Peyer's patch (tissue), 4 donors: ENCODE measurements at regions not wholly inside any gene's neighbourhood (a gene's known extent, or its start where the extent isn't known, plus 50 kb on each side); places are given as distances from the start of the nearest gene placed in this dataset.

Source experiments
- DNase-seq, 3 donors: peaks; one replicate each; pipeline ENCODE4 v3.0.0-alpha.2; 2017 to 2019
- H3K27ac ChIP-seq, 4 donors: fragments of 200-600 bp; sonication (generic); one replicate each; pipeline ENCODE4 v1.5.1; 2016 to 2019
- H3K27me3 ChIP-seq, 2 donors: fragments of 200-600 bp; sonication (generic); one replicate each; pipeline ENCODE4 v1.5.1; 2019
- H3K36me3 ChIP-seq, 3 donors: fragments of 200-600 bp; sonication (generic); one replicate each; pipeline ENCODE4 v1.5.1; 2016 to 2019
- H3K4me1 ChIP-seq, 4 donors: fragments of 200-600 bp; sonication (generic); one replicate each; pipeline ENCODE4 v1.5.1; 2016 to 2019
- H3K4me3 ChIP-seq, 4 donors: fragments of 200-600 bp; sonication (generic); 1 replicate in 3 of 4; 2 replicates in 1 of 4; pipeline ENCODE4 v1.5.1; 2016 to 2019; ENCODE audit warnings: mild to moderate bottlenecking in 1 of 4
- H3K9me3 ChIP-seq, 4 donors: fragments of 200-600 bp; sonication (generic); one replicate each; pipeline ENCODE4 v1.5.1; 2016 to 2019; ENCODE audit warnings: mild to moderate bottlenecking in 1 of 4
- POLR2A ChIP-seq, 2 donors: fragments of 450-650 bp; IDR thresholded peaks; one replicate each; pipeline ENCODE4 v1.5.1; 2017; ENCODE audit warnings: antibody characterized with exemption in 2 of 2, mild to moderate bottlenecking in 2 of 2, moderate library complexity in 2 of 2
- TF ChIP-seq, protein P1 (sequence below), 6 experiments: fragments of 450-650 bp in 4 of 6; fragments of 200-600 bp in 2 of 6; sonication (generic) in 1 of 6; IDR thresholded peaks; one replicate each; pipeline ENCODE4 v1.5.1; 2017 to 2019; ENCODE audit warnings: antibody characterized with exemption in 6 of 6, mild to moderate bottlenecking in 3 of 6, moderate library complexity in 1 of 6

DNA sequence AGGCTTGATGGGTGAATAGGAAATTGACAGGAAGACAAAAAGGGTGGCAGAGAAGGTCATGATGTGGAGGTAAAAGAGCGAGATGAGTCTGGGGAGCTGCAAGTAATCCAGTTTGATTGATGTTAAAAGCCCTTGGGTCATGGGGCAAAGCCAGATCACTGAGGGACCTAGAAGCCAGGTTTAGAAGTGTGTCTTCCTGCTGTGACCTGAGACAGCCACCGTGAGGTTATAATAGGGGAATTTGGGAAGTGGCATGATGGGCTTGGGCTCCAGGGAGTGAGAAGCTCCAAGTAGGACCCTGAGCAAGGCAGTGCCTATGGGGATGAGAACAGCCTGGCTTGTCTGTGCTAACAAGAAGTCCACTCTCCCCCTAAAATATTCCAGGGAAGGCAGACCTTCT is 298.5 kb downstream of the RPLP1 start:
- no peaks in the 10 kb centered on the region for H3K27me3 ChIP-seq

DNA sequence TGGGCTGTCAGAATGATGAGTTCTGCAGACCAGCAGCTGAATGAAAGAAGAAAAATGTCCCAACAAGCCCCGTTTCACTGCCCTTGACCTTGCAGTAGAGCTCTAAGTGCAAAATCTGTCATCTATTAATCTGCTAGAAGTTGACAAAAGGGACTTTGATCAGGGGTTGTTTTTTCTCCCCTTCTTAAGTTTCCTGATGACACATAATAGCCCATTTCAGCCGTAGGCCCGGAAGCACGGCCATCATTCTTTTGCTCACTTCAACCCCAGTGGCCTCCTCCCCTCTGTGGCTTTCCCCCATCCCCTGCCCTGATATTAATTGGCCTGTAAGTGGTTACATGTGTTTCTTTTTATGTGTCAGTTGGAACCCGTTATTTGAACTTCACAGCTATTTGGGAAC is 298.9 kb downstream of the RPLP1 start:
- Histone ChIP-seq H3K4me1 (peaks cover 0 to 15% (median 6%) of the 10 kb centered on the region in 4 donors), H3K4me3 (no peak overlapping the region), H3K27me3 (no peaks in the 10 kb centered on the region), H3K36me3 (no peaks in the 10 kb centered on the region), H3K27ac (no peak overlapping the region), H3K9me3 (no peaks in the 10 kb centered on the region)
- DNase-seq, result no peak
- TF ChIP-seq, protein P1, sequence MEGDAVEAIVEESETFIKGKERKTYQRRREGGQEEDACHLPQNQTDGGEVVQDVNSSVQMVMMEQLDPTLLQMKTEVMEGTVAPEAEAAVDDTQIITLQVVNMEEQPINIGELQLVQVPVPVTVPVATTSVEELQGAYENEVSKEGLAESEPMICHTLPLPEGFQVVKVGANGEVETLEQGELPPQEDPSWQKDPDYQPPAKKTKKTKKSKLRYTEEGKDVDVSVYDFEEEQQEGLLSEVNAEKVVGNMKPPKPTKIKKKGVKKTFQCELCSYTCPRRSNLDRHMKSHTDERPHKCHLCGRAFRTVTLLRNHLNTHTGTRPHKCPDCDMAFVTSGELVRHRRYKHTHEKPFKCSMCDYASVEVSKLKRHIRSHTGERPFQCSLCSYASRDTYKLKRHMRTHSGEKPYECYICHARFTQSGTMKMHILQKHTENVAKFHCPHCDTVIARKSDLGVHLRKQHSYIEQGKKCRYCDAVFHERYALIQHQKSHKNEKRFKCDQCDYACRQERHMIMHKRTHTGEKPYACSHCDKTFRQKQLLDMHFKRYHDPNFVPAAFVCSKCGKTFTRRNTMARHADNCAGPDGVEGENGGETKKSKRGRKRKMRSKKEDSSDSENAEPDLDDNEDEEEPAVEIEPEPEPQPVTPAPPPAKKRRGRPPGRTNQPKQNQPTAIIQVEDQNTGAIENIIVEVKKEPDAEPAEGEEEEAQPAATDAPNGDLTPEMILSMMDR (IDR thresholded peaks at IDR 0.05), result no peak
- TF ChIP-seq POLR2A (IDR thresholded peaks at IDR 0.05), result no peak

More for the DNA sequence above, 298.5 kb downstream of the RPLP1 start:
- H3K4me3 ChIP-seq, result no peak overlapping the region
- no peaks in the 10 kb centered on the region for H3K36me3 ChIP-seq
- no peaks in the 10 kb centered on the region for H3K9me3 ChIP-seq
- no peak for TF ChIP-seq POLR2A (IDR thresholded peaks at IDR 0.05)
- TF ChIP-seq, protein P1 (IDR thresholded peaks at IDR 0.05), result no peak
- no peak overlapping the region for H3K27ac ChIP-seq
- no peak for DNase-seq
- peaks cover 0 to 11% (median 5%) of the 10 kb centered on the region in 4 donors for H3K4me1 ChIP-seq

DNA sequence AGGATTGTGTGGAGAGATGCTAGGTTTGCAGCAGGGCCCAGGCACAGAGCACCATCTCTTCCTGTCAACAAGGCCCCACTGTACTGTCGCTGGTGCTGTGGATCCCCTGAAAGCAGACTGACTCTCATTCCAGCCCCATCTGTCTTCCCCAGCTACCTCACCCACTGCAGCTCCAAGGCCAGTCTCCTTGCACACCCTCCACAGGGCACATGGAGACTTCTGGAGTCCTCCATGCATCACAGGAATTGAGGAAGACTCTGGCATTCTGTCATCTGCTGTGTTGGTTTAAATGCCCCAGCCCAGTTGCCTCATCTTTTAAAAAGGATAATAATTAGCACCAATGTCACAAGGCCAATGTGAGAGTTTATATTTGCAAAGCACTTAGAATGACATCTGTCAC is 301.2 kb downstream of the RPLP1 start:
- Histone ChIP-seq H3K4me1 (peaks cover 0 to 25% (median 15%) of the 10 kb centered on the region in 4 donors), H3K4me3 (no peak overlapping the region), H3K27me3 (no peaks in the 10 kb centered on the region), H3K36me3 (no peaks in the 10 kb centered on the region), H3K9me3 (no peaks in the 10 kb centered on the region), H3K27ac (no peak overlapping the region)
- DNase-seq, result no peak
- no peak for TF ChIP-seq POLR2A (IDR thresholded peaks at IDR 0.05)
- TF ChIP-seq, protein P1 (IDR thresholded peaks at IDR 0.05), result no peak

DNA sequence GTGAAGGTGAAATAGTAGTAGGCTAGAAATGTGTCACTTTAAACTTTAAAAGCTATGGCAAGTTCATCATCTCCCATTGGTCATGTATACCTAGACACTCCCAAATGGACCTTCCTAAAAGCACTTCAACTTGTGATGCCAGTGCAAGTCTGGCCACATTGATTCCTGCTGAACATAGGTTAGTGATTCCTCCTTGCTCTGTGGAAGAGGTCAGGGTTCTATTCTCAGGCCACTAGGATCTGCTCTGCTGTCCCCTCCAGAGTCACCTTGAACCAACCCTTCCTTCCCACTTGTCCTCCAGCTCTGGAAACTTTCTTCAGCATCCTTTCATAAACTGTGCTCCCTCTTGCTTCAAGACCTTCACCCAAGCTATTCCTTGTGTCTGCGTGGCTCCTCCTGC is 301.7 kb downstream of the RPLP1 start:
- TF ChIP-seq, protein P1 (IDR thresholded peaks at IDR 0.05), result no peak
- TF ChIP-seq POLR2A (IDR thresholded peaks at IDR 0.05), result no peak
- DNase-seq, result no peak
- Histone ChIP-seq H3K4me1 (peaks cover 0 to 25% (median 16%) of the 10 kb centered on the region in 4 donors), H3K27me3 (no peaks in the 10 kb centered on the region), H3K4me3 (no peak overlapping the region), H3K27ac (no peak overlapping the region), H3K9me3 (no peaks in the 10 kb centered on the region), H3K36me3 (no peaks in the 10 kb centered on the region)

DNA sequence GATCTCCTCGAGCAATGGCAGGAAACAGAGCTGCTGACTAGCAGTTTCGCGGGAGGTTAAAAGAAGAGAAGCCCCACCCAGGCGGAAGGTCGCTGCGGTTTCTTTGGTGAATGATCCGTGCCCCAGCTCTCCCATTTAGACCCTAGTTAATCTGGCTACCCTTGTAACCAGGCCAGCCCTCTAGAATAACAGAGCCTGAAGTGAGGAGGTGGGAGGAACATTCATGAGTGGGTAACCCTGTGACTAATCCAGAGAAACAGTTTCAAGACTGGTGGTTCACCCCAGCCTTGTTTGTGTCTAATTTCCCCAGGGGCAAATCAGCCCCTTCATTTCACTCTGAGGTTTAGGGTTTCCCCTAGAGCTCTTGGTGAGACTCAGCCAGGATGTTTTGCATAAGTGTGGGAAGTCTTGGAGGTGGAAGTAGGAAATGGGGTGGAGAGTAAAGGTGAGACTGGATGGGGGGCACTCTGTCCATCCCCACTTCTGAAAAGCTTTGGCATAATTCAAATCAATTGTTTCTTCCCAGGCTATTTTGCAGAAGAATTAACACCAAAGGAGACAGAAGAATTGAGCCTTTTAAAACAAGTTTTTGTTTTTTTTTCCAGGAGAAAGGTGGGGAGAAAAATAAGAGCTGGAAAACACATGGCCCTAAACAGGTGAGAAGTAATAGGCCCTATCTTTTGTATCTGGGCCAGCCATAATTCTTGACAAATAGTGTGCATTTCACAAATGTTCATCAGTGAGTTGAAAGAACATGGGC is 303.1 kb downstream of the RPLP1 start:
- H3K4me3 ChIP-seq, result no peak overlapping the region
- DNase-seq, result peak in 2 of 3 donors; percentile 82 to 86
- peak overlapping the region in 1 of 4 donors; percentile 44 for H3K27ac ChIP-seq
- no peaks in the 10 kb centered on the region for H3K36me3 ChIP-seq
- H3K4me1 ChIP-seq, result peaks cover 0 to 39% (median 21%) of the 10 kb centered on the region in 4 donors
- TF ChIP-seq, protein P1 (IDR thresholded peaks at IDR 0.05), result no peak
- TF ChIP-seq POLR2A (IDR thresholded peaks at IDR 0.05), result no peak
- H3K9me3 ChIP-seq, result no peaks in the 10 kb centered on the region
- H3K27me3 ChIP-seq, result no peaks in the 10 kb centered on the region
